ENCODE measurements at regions not wholly inside any gene's neighbourhood (a gene's known extent, or its start where the extent isn't known, plus 50 kb on each side); places are given as distances from the start of the nearest gene placed in this dataset.

DNA sequence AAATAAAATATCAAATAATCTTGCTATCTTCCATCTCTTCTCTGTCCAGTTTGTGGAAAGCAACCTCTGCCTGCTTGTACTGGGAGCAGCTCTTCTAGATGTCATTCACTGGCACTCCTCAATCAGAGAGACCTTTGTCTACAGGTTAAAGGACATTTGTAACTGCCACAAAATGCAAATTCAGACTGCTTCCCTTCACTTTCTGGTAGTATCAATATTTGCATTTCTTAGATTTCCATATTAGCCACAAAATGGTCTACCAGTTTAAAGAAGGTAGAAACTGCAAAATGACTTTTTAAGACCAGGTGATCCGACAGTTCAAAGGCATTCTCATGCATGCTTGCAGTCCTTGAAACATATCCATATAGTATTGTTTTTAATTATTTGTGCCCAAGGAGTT is 51.7 kb upstream of the RCN1 start:
- no peak for DNase-seq (ENCODE audit: low read depth)

DNA sequence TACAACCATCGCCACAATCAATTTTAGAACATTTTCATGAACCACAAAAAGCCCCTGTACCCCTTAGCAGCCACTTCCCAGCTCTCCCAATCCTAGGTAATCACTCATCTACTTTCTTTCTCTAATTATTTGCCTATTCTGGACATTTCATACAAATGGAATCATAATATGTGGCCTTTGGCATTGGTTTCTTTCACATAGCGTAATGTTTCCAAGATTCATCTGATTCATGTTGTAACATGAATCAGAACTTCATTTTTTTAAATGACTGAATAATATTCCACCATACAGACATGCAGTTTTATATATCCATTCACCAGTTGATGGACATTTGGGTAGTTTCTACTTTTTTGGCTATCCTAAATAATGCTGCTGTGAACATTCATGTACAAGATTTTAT is 56.2 kb upstream of the RCN1 start:
- no peak for DNase-seq (ENCODE audit: low read depth)

DNA sequence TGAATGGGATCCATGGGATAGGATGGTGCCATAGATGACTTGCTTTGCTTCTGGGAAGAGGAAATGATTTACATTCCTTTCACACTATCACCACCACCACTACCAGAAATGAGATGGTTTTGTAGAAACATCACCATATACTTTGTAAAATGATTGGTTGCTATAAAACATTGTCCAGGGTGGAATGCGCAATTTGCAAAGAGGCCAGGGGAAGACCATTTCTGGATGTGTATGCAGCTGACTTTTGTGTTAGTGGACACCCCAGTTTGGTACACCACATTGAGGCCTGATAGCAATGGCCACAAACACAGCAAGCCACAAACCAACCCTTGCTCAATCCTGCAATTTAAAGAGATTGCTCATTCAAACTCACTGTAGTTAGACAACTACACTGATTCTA is 56.7 kb upstream of the RCN1 start:
- no peak for DNase-seq (ENCODE audit: low read depth)

- DNase-seq (ENCODE audit: low read depth), result no peak
Observed at GRCh38 chr11:32033491-32033890, 57.4 kb upstream of the RCN1 start.

GRCh38 chr11:32033067-32033466 is 57.8 kb upstream of the RCN1 start:
- DNase-seq (ENCODE audit: low read depth), result no peak

GRCh38 chr11:32032478-32032877 is 58.4 kb upstream of the RCN1 start:
- no peak for DNase-seq (ENCODE audit: low read depth)

DNA sequence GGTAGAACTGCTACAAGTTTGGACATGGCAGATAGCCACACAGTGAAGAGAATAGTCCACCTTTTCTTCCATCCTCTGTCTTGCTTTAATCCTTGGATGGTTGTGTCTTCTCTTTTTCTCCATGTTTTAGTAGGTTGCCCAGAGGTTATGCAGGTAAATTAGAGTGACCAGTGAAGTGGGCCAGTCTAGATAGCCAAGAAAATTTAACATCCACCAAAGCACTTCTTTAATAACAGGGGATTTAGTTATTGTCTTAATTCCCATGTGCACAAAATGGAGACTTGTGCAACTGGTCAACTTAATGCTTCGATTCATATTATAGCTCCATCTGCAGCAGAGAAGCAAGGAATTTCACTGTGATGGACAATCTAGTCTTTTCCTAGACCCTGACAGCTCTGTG is 58.8 kb upstream of the RCN1 start:
- DNase-seq (ENCODE audit: low read depth), result no peak

GRCh38 chr11:32030875-32031503 is 59.9 kb upstream of the RCN1 start:
- DNase-seq (ENCODE audit: low read depth), result no peak

- DNase-seq (ENCODE audit: low read depth), result no peak
Observed at GRCh38 chr11:32029721-32030120, 61.2 kb upstream of the RCN1 start.

DNA sequence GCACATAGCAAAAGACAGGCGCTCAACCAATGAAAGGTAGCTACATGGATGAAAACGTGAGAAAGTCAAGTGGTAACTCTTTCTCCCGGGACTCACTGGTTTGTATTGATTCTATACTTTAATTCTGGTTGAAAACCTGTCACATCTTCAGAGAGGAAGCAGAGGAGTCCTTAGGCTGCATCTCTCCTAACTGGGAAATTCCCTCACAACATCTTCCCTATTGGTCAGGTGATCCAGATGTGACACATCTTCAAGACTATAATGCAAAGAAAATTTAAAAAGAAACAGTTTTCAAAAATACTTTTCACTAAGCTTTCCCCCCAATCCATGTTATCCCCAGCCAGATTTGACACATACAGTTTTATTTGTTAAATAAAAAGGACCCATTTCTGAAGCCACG is 62.7 kb upstream of the RCN1 start:
- DNase-seq (ENCODE audit: low read depth), result no peak

GRCh38 chr11:32026766-32027165 is 64.1 kb upstream of the RCN1 start:
- DNase-seq (ENCODE audit: low read depth), result no peak

- no peak for DNase-seq (ENCODE audit: low read depth)
Observed at GRCh38 chr11:32024948-32025347, 65.9 kb upstream of the RCN1 start.

- DNase-seq (ENCODE audit: low read depth), result no peak
Observed at GRCh38 chr11:32023370-32024305, 67.2 kb upstream of the RCN1 start.

- DNase-seq (ENCODE audit: low read depth), result no peak
Observed at GRCh38 chr11:32018672-32019071, 72.2 kb upstream of the RCN1 start.

DNA sequence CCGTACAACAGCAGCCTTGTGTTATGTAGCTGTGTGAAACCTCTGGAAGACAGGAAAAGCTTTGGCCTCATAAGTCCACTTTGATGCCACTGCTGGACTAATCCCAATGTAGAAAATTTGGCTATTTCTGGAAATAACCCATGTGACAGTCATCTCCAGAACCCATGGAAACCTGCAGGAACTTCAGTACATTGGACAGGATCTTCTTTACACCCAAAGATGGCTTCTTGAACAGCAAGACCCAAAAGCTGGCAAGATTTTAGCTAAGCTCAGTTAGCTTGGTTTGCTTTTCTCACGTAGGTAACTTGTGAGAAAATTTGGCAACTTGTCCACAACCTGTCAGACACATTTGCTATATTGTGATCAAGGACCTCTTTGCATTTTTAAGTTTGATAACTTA is 74.8 kb upstream of the RCN1 start:
- DNase-seq (ENCODE audit: low read depth), result no peak

GRCh38 chr11:32015427-32015826 is 75.4 kb upstream of the RCN1 start:
- DNase-seq (ENCODE audit: low read depth), result no peak

GRCh38 chr11:32013603-32014002 is 77.3 kb upstream of the RCN1 start:
- no peak for DNase-seq (ENCODE audit: low read depth)

DNA sequence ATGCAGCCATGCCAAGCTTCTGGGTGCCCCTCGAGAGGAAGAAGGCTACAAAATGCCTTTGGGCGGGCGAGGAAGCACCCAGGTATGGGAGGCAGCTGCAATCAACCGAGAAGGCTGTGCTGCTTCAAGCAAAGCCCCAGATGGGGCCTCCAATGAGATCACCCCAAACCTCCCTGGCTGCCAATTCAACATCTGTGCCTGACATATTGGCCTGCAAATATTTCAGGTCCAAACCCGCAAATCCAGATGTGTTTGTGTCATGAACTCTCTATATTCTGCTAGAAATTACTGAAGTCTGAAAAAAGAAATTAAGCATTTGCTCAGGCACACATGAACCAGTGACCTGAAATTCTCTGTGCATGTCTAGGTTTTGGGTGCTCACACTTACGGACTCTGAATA is 78.8 kb upstream of the RCN1 start:
- no peak for DNase-seq (ENCODE audit: low read depth)

DNA sequence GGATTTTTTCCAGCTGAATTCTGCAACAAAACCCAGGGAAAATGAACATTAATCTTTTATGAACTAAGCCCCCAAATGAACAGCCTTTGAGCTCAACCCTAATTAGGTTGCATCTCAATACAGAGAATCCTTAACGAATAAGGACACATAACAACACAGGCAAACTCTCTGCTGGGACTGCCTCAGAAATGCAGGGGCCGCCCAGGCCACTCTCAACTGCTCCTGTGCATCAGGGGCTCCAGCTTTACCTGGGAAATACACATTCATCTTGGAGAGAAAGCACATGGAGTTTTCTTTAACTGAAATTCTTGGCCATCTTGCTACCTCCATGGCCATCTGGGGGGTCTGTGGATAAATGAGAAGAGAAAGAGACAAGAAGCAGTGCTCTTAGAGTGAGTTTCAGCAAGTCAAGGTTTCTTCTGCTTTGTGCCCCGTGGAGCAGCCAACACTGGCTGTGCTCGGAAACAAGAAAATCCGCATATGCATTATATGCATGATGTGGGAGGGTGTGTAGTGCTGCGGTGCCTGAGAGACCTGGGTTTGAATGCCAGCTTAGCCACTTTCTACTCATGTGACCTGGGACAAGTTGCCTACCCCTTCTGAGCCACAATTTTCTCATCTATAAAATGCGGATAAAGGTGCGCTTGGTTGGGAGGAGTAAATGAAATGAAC is 81.9 kb upstream of the RCN1 start:
- no peak for DNase-seq (ENCODE audit: low read depth)

- no peak for DNase-seq (ENCODE audit: low read depth)
Observed at GRCh38 chr11:32006799-32007388, 84.0 kb upstream of the RCN1 start.

DNA sequence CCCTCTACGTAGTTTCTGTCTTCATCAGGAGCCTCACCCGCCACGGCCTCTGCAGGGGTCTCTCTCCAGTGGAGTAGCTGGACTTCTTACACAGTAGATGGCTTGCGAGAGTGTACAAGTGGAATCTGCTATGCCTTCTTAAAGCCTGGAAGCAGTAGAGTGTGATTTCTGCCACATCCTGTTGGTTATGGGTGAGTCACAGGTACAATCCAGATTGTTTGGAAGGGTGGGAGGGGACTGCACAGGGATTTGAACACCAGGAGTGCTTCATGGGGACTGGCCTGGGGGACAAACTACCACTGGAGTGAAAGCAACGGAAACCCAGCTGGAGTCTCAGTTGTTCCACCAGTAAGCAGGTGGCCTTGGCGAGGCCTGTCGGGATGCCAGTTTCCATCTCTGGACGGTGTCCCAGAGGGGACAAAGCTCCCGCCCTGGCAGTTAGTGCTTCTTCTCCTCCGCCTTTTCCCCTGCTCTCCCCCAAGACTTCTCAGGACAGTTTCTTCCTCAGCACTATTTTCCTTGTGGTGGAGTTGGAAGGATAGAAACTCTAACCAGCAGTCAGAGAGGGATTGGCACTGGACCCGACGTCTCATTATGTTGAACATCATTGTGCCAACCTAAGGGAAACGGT is 85.0 kb upstream of the RCN1 start:
- DNase-seq (ENCODE audit: low read depth), result no peak

- DNase-seq (ENCODE audit: low read depth), result no peak
Observed at GRCh38 chr11:32003335-32003734, 87.5 kb upstream of the RCN1 start.

Data from stimulated activated CD8-positive, alpha-beta memory T cell treated with anti-CD3 and anti-CD28 coated beads, Interleukin-7, amount 100 ng/mL, for 24 hours (primary cell).